ENCODE measurements at regions not wholly inside any gene's neighbourhood (a gene's known extent, or its start where the extent isn't known, plus 50 kb on each side); places are given as distances from the start of the nearest gene placed in this dataset.

- Mint-ChIP-seq H3K4me3 (ENCODE audit: unreplicated experiment) (no peak overlapping the region), H3K36me3 (ENCODE audit: insufficient read depth, unreplicated experiment) (no peaks in the 10 kb centered on the region), H3K4me1 (ENCODE audit: low read depth, unreplicated experiment) (no peaks in the 10 kb centered on the region), H3K27ac (ENCODE audit: unreplicated experiment) (no peak overlapping the region), H3K9me3 (ENCODE audit: unreplicated experiment) (no peaks in the 10 kb centered on the region), H3K27me3 (ENCODE audit: insufficient read depth, unreplicated experiment) (no peaks in the 10 kb centered on the region)
- Histone ChIP-seq H3K9me3 (no peaks in the 10 kb centered on the region), H3K4me1 (no peaks in the 10 kb centered on the region), H3K27me3 (replicated peaks; ENCODE audit: control insufficient read depth, insufficient read depth, low read length) (no peaks in the 10 kb centered on the region), H3K36me3 (ENCODE audit: control insufficient read depth, insufficient read depth, low read length) (no peaks in the 10 kb centered on the region), H3K4me3 (ENCODE audit: low read depth, low read length) (no peak overlapping the region)
- ChIA-PET CTCF (no interaction called here), POLR2A (no interaction called here)
- TF ChIP-seq CTCF (IDR thresholded peaks at IDR 0.05; ENCODE audit: insufficient read depth in 1 of 2, low read depth in 1 of 2, low read length in 1 of 2, severe bottlenecking in 1 of 2, unreplicated experiment in 1 of 2): no peak
- BruUV-seq (replicated peaks): no TSS peak
- intact Hi-C loops (cut with micrococcal nuclease; ENCODE audit: unreplicated experiment): no loop called here
- no peak for DNase-seq
Observed at GRCh38 chr10:107942826-107943225, 778.3 kb upstream of the SORCS1 start.

GRCh38 chr10:107933076-107933475 is 768.6 kb upstream of the SORCS1 start:
- TF ChIP-seq CTCF (IDR thresholded peaks at IDR 0.05; ENCODE audit: insufficient read depth in 1 of 2, low read depth in 1 of 2, low read length in 1 of 2, severe bottlenecking in 1 of 2, unreplicated experiment in 1 of 2): no peak
- Histone ChIP-seq H3K4me1 (no peaks in the 10 kb centered on the region), H3K27me3 (replicated peaks; ENCODE audit: control insufficient read depth, insufficient read depth, low read length) (no peaks in the 10 kb centered on the region), H3K4me3 (ENCODE audit: low read depth, low read length) (no peak overlapping the region), H3K9me3 (no peaks in the 10 kb centered on the region), H3K36me3 (ENCODE audit: control insufficient read depth, insufficient read depth, low read length) (no peaks in the 10 kb centered on the region)
- intact Hi-C loops (cut with micrococcal nuclease; ENCODE audit: unreplicated experiment): no loop called here
- ChIA-PET POLR2A (no interaction called here), CTCF (no interaction called here)
- H3K4me1 Mint-ChIP-seq (ENCODE audit: low read depth, unreplicated experiment): no peaks in the 10 kb centered on the region
- no peaks in the 10 kb centered on the region for H3K9me3 Mint-ChIP-seq (ENCODE audit: unreplicated experiment)
- DNase-seq: no peak
- no peaks in the 10 kb centered on the region for H3K36me3 Mint-ChIP-seq (ENCODE audit: insufficient read depth, unreplicated experiment)
- H3K27ac Mint-ChIP-seq (ENCODE audit: unreplicated experiment): no peak overlapping the region
- BruUV-seq (replicated peaks): no TSS peak
- H3K27me3 Mint-ChIP-seq (ENCODE audit: insufficient read depth, unreplicated experiment): peaks cover 6% of the 10 kb centered on the region
- H3K4me3 Mint-ChIP-seq (ENCODE audit: unreplicated experiment): no peak overlapping the region

- CTCF ChIA-PET: no interaction called here
- no TSS peak for BruUV-seq (replicated peaks)
Observed at GRCh38 chr10:107931808-107932207, 767.3 kb upstream of the SORCS1 start.

More at GRCh38 chr10:107931808-107932207, 767.3 kb upstream of the SORCS1 start:
- no peak for TF ChIP-seq CTCF (IDR thresholded peaks at IDR 0.05; ENCODE audit: insufficient read depth in 1 of 2, low read depth in 1 of 2, low read length in 1 of 2, severe bottlenecking in 1 of 2, unreplicated experiment in 1 of 2)
- intact Hi-C loops (cut with micrococcal nuclease; ENCODE audit: unreplicated experiment): no loop called here
- Mint-ChIP-seq H3K9me3 (ENCODE audit: unreplicated experiment) (no peaks in the 10 kb centered on the region), H3K4me3 (ENCODE audit: unreplicated experiment) (no peak overlapping the region), H3K4me1 (ENCODE audit: low read depth, unreplicated experiment) (no peaks in the 10 kb centered on the region), H3K27me3 (ENCODE audit: insufficient read depth, unreplicated experiment) (peaks cover 6% of the 10 kb centered on the region), H3K36me3 (ENCODE audit: insufficient read depth, unreplicated experiment) (no peaks in the 10 kb centered on the region), H3K27ac (ENCODE audit: unreplicated experiment) (no peak overlapping the region)
- Histone ChIP-seq H3K36me3 (ENCODE audit: control insufficient read depth, insufficient read depth, low read length) (no peaks in the 10 kb centered on the region), H3K27me3 (replicated peaks; ENCODE audit: control insufficient read depth, insufficient read depth, low read length) (no peaks in the 10 kb centered on the region), H3K4me1 (no peaks in the 10 kb centered on the region), H3K9me3 (no peaks in the 10 kb centered on the region), H3K4me3 (ENCODE audit: low read depth, low read length) (no peak overlapping the region)
- POLR2A ChIA-PET: no interaction called here
- DNase-seq: no peak
